ENCODE measurements at regions not wholly inside any gene's neighbourhood (a gene's known extent, or its start where the extent isn't known, plus 50 kb on each side); places are given as distances from the start of the nearest gene placed in this dataset.

GRCh38 chr6:154561750-154562149 lies 51.3 kb upstream of the CNKSR3 start:
- DNase-seq, result no peak

GRCh38 chr6:154565331-154565730 lies 54.8 kb upstream of the CNKSR3 start:
- DNase-seq, result no peak

GRCh38 chr6:154566866-154567265 lies 56.4 kb upstream of the CNKSR3 start:
- DNase-seq, result no peak

- DNase-seq, result no peak
These were observed 57.3 kb upstream of the CNKSR3 start for GRCh38 chr6:154567695-154568220.

GRCh38 chr6:154569156-154569862 lies 58.8 kb upstream of the CNKSR3 start:
- DNase-seq, result no peak

GRCh38 chr6:154570505-154570904 lies 60.0 kb upstream of the CNKSR3 start:
- DNase-seq, result no peak

GRCh38 chr6:154572556-154572955 lies 62.1 kb upstream of the CNKSR3 start:
- DNase-seq, result peak; percentile 48 to 52

GRCh38 chr6:154578004-154578559 lies 67.6 kb upstream of the CNKSR3 start:
- no peak for DNase-seq

GRCh38 chr6:154579046-154579445 lies 68.6 kb upstream of the CNKSR3 start:
- no peak for DNase-seq

- no peak for DNase-seq
These were observed 69.0 kb upstream of the CNKSR3 start for GRCh38 chr6:154579485-154579884.

- no peak for DNase-seq
These were observed 70.1 kb upstream of the CNKSR3 start for GRCh38 chr6:154580397-154581135.

- DNase-seq, result no peak
These were observed 72.2 kb upstream of the CNKSR3 start for GRCh38 chr6:154582696-154583095.

- DNase-seq, result no peak
These were observed 73.2 kb upstream of the CNKSR3 start for GRCh38 chr6:154583546-154584188.

- DNase-seq, result no peak
These were observed 80.3 kb upstream of the CNKSR3 start for GRCh38 chr6:154590756-154591155.

GRCh38 chr6:154591234-154591633 lies 80.7 kb upstream of the CNKSR3 start:
- DNase-seq, result no peak

GRCh38 chr6:154592199-154592860 lies 81.8 kb upstream of the CNKSR3 start:
- no peak for DNase-seq

GRCh38 chr6:154593122-154593521 lies 82.6 kb upstream of the CNKSR3 start:
- DNase-seq, result no peak

- DNase-seq, result no peak
These were observed 84.2 kb upstream of the CNKSR3 start for GRCh38 chr6:154594496-154595198.

- DNase-seq, result no peak
These were observed 85.1 kb upstream of the CNKSR3 start for GRCh38 chr6:154595538-154595937.

- DNase-seq, result no peak
These were observed 85.5 kb upstream of the CNKSR3 start for GRCh38 chr6:154596009-154596408.

GRCh38 chr6:154596701-154597100 lies 86.2 kb upstream of the CNKSR3 start:
- no peak for DNase-seq
